COR-L47 (cell line): ENCODE measurements at regions not wholly inside any gene's neighbourhood (a gene's known extent, or its start where the extent isn't known, plus 50 kb on each side); places are given as distances from the start of the nearest gene placed in this dataset.
A peak's percentile ranks its signal among the peaks of the same experiment; 100 is the strongest.
"Not testable (repeated sequence)": the region's sequence is repeated elsewhere in the genome, so short reads cannot be mapped to it uniquely, and the experiment has no call there.

Source experiments
- DNase-seq: peaks from one replicate; lab custom pipeline; 2025; lab: John Stamatoyannopoulos, UW

DNA sequence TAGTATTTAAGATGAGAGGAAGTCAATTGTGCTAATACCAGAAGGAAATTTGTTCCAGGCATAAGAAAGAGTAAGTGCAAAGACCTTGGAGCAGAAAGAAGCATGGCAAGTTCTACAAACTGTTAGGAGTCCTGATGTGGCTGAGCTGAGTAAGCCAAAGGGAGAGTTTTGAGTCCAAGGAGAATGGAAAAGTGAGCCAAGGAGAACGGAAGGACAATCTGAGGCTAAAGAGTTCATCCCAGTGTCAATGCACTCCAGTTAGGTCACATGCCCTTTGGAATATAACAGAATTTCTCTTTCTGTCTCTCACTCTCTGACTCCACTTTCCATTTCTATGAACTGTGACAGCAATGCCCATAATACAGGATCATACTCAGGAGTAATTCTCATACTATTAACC is 224.7 kb downstream of the CAAP1 start:
- DNase-seq, result no peak

DNA sequence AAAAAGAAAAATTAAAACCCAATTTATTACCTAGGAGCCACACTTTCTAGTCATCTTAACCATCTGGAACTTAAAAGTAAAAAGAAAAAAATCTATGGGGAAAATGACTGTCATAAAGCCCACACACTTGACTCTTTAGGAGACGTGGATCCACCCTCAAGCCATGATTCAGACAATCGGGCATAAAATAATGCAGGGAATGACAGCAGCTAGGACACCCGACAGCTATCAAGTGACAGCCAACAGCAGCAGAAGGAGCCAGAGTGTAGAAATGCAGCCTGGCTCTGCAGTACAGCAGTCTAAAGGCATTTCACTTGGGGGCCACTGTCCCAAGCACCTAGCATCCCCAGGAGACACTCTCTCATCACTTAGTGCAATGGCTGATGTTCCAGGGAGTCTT is 226.9 kb downstream of the CAAP1 start:
- no peak for DNase-seq

DNA sequence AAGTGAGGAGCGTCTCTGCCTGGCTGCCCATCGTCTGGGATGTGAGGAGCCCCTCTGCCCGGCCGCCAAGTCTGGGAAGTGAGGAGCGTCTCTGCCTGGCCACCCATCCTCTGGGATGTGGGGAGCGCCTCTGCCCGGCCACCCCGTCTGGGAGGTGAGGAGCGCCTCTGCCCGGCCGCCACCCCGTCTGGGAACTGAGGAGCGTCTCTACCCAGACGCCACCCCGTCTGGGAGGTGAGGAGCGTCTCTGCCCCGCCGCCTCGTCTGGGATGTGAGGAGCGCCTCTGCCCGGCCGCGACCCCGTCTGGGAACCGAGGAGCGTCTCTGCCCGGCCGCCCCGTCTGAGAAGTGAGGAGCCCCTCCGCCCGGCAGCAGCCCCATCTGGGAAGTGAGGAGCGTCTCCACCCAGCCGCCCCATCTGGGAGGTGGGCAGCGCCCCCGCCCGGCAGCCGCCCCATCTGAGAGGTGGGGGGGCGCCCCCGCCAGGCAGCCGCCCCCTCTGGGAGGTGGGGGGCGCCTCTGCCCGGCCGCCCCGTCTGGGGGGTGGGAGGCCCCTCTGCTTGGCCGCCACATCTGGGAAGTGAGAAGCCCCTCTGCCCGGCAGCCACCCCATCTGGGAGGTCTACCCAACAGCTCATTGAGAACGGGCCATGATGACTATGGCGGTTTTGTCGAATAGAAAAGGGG is 228.4 kb downstream of the CAAP1 start:
- not testable (repeated sequence) for DNase-seq

DNA sequence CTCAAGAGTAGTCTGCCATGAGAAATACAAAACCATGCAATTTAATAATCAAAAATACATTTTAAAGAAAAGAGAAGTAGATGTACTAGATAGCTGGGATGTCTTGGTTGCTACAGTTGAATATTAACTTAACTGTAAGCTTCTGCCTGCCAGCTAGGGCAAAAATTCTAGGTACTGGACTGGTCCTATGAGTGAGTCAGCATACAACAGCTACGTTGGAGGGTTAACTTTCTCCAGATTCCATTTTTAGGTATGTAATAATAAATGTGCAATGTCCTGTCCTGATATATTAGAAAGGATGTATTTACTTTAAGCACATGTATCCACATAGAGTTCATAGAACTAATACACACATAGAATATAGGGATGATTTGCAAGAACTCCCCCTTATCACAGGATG is 230.1 kb downstream of the CAAP1 start:
- no peak for DNase-seq

DNA sequence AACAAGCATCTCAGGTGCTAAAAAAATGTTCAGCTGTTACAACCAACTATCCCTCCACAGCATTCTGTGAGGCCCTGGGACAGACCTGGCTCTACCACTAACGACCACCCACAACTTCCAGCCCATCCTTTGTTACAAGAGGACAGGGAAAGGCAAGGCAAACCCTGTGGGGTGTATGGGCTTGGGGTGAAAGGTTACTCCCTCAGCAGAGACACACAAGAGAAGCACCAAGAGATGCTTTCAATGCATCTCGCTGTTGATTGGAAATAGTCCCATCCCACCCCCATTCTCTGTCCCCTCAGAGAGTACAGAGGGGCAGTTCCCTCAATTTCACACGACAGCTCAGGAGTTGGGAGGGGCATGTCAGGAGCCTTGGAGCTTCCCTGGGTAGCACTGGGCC is 234.1 kb downstream of the CAAP1 start:
- DNase-seq, result no peak

DNA sequence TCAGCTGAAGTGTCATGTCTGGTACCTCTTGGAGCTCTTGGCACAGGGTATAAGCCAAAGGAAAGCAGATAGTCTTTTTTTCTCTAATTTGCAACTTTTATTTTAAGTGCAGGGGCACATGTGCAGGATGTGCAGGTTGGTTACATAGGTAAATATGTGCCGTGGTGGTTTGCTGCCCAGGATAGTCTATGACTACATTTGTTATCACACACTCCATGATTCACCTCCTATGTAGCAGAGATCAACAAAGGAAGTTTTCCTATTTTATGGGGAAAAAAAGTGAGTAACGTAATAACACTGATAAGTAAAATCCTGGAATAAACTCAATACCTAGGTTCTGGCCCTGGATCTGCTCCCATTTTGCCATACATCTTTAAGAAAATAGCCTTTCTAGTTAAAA is 234.6 kb downstream of the CAAP1 start:
- DNase-seq, result no peak

DNA sequence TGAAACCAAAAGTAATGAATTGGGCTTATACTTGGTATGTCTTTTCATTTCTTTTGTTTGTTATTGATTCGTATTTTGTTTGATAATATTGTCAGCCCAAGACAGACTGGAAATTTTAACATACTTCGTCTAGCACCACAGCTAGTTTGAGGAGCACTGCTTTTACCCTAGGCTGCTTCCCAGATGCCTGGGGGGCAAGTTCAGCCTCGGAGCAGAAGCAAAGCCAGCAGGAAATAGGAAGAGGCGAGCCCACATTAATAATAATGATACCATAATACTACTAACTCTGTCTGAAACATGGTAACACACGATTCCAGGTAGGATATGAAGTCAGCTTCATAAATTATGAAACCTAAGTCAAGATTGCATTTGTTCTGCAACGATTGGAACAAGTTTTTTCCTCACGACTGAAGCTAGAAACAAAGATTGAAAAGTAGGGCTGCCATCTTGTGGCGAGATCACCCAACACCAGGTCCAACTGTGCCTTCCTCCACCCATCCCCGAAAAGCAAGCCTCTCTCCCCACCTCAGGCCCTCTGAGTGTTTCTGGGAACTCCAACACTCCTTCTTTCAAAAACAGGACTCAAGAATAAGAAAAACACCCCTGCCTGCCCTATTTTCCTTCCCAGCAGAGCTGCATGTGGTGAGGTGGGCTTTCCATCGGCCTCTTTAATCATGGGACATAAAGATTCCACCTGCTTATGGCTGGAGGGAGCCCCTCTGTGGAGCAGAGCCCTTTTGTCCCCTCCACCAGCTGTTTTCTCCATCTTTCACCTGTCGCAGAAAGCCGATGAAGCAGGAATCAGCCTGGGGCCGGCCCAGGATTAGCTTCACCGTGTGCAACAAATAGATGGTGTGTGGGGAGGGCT is 236.4 kb downstream of the CAAP1 start:
- DNase-seq, result no peak

DNA sequence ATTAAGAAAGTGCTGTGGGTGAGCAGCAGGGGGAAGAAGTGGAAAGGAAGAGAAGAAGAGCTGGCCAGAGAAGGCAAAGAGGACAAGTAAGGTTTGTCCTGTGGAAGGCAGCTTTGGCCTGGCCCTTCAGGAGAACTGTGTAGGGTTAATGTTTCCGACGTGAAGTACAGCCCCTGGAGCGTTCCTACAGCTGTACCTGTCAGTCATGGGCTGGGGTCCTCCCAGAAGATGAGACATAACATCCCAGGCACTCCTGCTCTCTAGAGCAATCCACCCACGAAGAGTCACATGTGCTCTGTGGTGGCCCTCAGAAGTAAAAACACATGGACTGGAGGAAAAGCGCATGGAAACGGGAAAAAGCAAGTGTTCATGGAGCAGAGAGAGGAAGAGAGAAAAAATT is 237.4 kb downstream of the CAAP1 start:
- DNase-seq, result no peak

- no peak for DNase-seq
Measured at GRCh38 chr9:26650325-26650724, 242.3 kb downstream of the CAAP1 start.

DNA sequence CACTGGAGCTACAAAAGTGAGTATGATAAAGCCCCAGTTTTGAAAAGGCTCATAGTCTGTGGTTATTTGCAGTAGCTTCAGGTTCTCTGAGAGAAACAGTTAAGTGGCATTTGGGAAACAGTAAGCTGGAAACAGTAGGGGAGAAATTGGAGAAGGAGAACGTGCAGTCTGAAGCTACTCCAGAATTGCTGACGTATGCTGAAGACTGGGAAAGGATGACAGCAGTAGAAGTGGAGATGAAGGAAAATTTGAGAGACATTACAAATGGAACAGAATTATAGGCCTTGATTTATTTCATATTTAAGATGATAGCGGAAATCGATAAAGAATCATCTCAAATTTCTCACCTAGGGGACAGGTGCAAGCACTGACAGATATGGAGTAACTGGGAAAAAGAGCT is 248.8 kb downstream of the CAAP1 start:
- DNase-seq, result no peak

DNA sequence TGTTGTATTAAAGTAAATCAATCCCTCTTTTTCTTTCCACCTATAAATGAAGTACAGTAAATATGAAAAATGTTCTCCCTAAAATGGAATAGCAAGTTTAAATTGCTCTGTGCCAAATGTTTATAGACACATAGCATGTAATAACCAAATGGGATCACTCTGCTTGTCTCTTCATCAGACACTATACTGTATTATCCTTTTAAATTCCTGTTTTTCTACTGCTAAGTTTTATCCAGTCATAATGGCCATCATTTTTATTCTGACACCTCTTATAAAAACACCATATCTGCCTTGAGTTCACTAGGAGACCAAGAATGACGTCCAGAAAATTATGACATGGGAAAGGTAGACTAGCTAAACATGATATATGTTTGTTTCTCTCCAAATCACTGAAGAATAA is 252.8 kb downstream of the CAAP1 start:
- no peak for DNase-seq

DNA sequence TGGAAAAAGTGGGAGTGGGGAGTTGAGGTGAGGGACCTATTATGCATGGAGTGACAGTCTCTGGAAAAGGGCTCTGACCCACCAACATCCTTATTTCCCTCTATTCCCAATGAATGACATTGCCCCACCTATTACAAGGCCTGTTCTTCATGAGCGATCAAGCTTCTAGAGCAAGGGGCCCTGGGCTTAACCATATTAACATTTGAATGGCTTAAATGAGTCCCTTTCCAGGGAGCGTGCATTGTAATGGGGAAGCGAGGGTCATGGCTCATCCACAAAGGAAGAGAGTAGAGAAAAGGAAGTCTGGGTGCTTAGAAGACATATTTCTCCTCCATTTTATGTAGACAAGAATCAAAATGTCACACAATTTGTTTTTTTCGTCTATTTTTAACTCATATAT is 255.5 kb downstream of the CAAP1 start:
- no peak for DNase-seq

DNA sequence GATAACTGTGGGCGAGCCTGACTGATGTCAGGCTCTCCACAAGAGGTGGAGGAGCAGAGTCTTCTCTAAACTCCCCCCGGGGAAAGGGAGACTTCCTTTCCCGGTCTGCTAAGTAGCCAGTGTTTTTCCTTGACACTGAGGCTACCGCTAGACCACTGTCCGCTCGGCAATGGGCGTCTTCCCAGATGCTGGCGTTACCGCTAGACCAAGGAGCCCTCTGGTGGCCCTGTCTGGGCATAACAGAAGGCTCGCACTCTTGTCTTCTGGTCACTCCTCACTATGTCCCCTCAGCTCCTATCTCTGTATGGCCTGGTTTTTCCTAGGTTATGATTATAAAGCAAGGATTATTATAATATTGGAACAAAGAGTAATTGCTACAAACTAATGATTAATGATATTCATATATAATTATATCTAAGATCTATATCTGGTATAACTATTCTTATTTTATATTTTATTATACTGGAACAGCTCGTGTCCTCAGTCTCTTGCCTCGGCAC is 278.7 kb downstream of the CAAP1 start:
- DNase-seq, result not testable (repeated sequence)

GRCh38 chr9:26612211-26612610 is 280.4 kb downstream of the CAAP1 start:
- DNase-seq, result no peak

DNA sequence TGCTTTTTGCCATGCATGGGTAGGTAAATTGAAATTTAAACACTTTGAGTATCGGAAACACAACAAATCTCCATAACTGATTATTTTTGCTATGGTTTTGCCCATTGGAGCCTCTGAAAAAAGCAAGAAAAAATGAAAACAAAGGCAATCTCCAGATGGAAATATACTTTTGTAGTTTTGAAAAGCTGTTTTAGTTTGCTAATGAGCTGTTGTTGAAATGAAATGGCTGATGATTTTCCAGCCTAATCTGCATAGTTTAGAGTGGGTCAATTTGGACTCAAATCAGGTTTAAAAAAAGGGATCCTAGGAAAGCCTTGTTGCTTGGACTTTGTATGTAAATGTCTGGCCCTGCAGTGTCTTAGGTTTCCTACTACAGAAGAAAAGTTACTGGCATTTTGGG is 285.8 kb downstream of the CAAP1 start:
- DNase-seq, result no peak

- no peak for DNase-seq
Measured at GRCh38 chr9:26605367-26605766, 287.2 kb downstream of the CAAP1 start.

DNA sequence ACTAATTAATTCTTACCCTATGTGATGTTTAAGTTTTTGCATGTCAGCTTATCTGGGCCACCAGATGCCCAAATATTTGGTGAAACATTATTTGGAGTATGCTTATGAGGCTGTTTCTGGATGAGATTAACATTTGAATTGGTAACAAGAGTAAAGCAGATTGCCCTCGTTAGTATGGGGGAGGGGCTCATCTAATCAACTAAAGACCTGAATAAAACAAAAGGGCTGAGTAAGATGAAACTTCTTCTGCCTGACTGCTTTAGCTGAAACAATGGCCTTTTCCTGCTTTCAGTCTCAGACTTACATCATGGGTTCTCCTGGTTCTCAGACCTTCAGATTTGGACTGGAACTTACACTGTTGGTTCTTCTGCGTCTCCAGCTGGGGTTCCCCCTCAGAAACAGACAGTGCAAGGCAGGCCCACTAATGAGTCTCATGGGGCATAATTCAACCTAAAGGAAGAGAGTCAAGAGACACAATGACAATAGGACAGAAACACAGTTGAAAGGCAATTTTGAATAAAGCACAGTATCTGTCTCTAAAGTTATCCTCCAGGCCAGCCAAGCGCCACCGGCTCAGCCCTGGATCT is 288.4 kb downstream of the CAAP1 start:
- DNase-seq, result no peak

DNA sequence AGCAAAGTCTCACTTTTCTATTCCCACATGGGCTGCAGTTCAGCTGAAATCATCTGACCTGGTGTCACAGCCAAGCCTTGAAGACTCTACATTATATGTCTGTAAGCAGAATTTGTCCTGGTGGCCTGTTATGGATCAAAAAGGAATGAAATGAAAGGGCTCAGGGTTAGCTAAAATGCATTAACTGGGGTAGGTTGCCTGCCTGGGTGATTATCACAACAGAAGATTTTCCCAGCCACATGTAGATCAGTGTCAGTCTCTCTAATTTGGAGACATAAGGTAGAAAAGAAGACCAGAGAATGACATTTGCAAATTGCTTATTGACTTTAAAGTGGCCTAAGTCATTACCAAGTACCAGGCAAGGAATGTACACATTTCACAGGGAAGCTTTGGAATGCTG is 289.0 kb downstream of the CAAP1 start:
- DNase-seq, result no peak

DNA sequence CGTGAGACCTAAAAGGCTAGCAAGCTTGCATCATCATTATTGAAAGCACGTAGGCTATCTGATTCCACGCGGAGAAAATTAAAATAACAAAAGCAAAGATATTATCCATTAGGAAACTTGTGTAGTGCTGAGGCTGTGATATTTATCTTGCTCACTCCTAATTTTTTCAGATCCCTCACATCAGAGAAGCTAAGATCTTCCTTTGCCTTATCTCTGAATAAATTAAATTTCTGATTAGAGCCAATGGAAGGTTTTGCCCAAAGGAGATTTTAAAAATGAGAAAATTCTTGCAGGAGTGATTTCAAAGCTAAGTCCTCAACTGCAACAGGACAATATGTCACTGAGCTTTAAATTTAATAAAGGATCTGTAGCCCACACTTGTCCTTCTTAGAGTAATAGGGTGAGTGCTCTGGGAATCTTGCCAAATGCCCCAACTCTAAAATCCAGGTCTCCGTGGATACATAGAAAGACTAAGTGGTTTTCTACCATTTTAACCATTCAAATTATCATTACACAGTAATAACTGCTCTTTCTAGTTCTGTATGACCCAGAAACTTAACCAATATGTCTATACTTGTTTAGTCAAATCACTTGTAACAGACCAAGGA is 295.0 kb downstream of the CAAP1 start:
- peak; percentile 1 for DNase-seq

GRCh38 chr9:26579056-26579455 is 313.5 kb downstream of the CAAP1 start:
- no peak for DNase-seq

- no peak for DNase-seq
Measured at GRCh38 chr9:26574898-26575440, 317.6 kb downstream of the CAAP1 start.

DNA sequence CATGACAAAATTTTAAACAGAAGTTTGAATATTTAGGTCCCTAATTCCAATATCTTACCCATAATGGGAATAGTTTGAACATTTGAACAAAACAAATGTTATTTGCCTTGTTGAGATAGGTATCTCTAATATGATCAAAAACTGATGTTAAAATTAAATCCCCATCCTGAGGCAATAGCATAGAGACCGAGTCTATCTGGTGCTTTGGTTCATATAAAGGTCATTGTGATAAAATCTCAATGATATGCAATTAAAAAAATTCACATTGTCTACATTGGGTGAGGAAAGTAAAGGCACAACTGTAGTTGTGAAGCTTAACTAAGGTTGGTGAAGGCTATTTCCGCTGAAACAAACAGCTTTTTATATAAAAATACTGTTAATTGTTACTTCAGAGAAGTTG is 318.3 kb downstream of the CAAP1 start:
- no peak for DNase-seq
